Testis (tissue), 2 donors: ENCODE measurements at regions not wholly inside any gene's neighbourhood (a gene's known extent, or its start where the extent isn't known, plus 50 kb on each side); places are given as distances from the start of the nearest gene placed in this dataset.
"Not testable (repeated sequence)": the region's sequence is repeated elsewhere in the genome, so short reads cannot be mapped to it uniquely, and the experiment has no call there.

ENCODE experiments used
- DNase-seq: peaks from one replicate; pipeline ENCODE4 v3.0.0-alpha.2; 2019
- H3K27ac ChIP-seq, 2 donors: fragments of 200-600 bp; sonication (generic); one replicate each; pipeline ENCODE4 v1.5.1; 2019
- H3K27me3 ChIP-seq: fragments of 200-600 bp; sonication (generic); one replicate; pipeline ENCODE4 v1.5.1; 2019
- H3K36me3 ChIP-seq: fragments of 200-600 bp; sonication (generic); one replicate; pipeline ENCODE4 v1.5.1; 2017; ENCODE audit warnings: low read depth; ENCODE audit errors: missing control alignments
- H3K4me1 ChIP-seq: fragments of 200-600 bp; sonication (generic); one replicate; pipeline ENCODE4 v1.5.1; 2019
- H3K4me3 ChIP-seq, 2 donors: fragments of 200-600 bp; sonication (generic); one replicate each; pipeline ENCODE4 v1.5.1; 2017 to 2019
- H3K9me3 ChIP-seq: fragments of 200-600 bp; sonication (generic); one replicate; pipeline ENCODE4 v1.5.1; 2017
- CTCF ChIP-seq, 3 experiments: fragments of 450-650 bp in 2 of 3; fragments of 200-600 bp in 1 of 3; sonication (generic) in 1 of 3; IDR thresholded peaks; one replicate each; pipeline ENCODE4 v1.5.1; 2016 to 2019; ENCODE audit warnings: antibody characterized with exemption in 3 of 3, mild to moderate bottlenecking in 2 of 3, moderate library complexity in 1 of 3
- POLR2A ChIP-seq: fragments of 450-650 bp; IDR thresholded peaks from one replicate; pipeline ENCODE4 v1.6.1; 2017; ENCODE audit warnings: antibody characterized with exemption, mild to moderate bottlenecking, moderate library complexity
- WGBS, 2 donors: methylation state at CpG; one replicate each; pipeline ENCODE4 v1.1.5; 2018; 5-methylcytosine and 5-hydroxymethylcytosine counted together
- intact Hi-C: fragments of 100-400 bp; cut with DNase I; formaldehyde crosslinking; loops from one replicate; pipeline ENCODE4 v1.15.1; 2023; ENCODE audit warnings: low total_unique reads

DNA sequence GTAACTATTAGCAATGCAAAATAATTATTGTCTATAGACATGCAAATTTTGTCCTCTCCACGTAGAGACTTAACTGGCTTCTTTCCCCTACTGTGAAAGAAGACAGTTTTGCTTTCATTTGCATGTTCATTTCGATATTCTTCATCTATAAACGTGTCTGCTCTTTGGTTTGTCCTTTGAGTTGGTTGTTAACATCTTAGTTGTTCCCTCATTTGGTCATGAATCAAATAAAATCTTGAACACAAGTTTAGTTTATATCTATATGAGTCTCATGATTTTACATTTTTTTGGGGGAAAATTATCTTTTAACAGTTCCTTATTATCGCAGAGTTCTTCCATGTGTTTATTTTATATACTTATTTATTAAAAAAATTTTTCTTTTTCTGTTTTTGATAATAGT, 214.4 kb downstream of the UTP18 start:
- H3K4me1 ChIP-seq: no peaks in the 10 kb centered on the region
- H3K9me3 ChIP-seq: no peaks in the 10 kb centered on the region
- no peak overlapping the region for H3K4me3 ChIP-seq
- no peak for DNase-seq
- TF ChIP-seq POLR2A (no peak), CTCF (IDR thresholded peaks at IDR 0.05) (no peak)
- H3K27me3 ChIP-seq: no peaks in the 10 kb centered on the region
- H3K36me3 ChIP-seq: no peaks in the 10 kb centered on the region
- intact Hi-C loops: no loop called here
- H3K27ac ChIP-seq: no peak overlapping the region
- WGBS, 2 donors: 58 to 70% methylated on average over 4 of the region's 4 CpGs

DNA sequence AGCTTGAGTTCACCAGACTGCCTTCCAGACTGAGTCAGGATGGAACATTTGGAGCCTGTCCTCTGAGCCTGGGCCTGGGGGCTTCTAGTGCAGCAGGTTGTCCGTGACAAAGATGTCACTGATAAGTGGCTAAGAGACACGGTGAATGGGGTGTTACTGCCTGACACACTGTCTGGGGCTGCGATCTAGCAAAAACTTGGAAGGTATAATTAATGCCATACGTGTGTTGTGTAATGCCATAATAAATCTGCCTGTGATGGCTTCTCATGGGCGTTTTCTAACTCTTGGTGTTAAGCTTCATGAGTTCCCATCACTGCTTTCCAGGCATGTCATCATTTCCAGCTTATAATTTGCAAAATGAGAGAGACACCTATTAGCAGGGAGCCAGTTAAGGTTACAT, 215.4 kb downstream of the UTP18 start:
- Histone ChIP-seq H3K4me1 (no peaks in the 10 kb centered on the region), H3K27ac (no peak overlapping the region), H3K36me3 (no peaks in the 10 kb centered on the region), H3K27me3 (no peaks in the 10 kb centered on the region), H3K4me3 (no peak overlapping the region), H3K9me3 (no peaks in the 10 kb centered on the region)
- TF ChIP-seq POLR2A (no peak), CTCF (IDR thresholded peaks at IDR 0.05) (no peak)
- intact Hi-C loops: no loop called here
- 42 to 49% methylated on average over 5 of the region's 5 CpGs for WGBS, 2 donors
- DNase-seq: no peak

DNA sequence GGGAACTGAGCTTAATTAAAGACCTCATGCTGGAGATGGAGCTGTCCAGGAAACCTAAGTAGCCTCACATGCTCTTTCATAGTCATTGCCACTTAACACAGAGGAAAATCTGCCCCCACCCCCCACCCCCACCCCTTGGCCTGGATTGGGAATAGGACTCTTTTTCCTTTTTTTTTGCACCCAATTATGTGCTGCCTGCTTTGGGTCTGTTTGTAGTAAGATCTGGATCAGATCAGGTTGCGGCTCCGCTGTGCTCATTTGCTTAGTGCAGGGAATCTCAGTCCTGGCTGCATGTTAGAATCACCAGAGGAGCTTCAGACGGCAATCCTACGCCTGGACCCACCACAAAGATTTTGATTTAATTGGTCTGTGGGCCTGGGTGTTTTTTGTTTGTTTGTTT, 219.0 kb downstream of the UTP18 start:
- H3K27me3 ChIP-seq: no peaks in the 10 kb centered on the region
- DNase-seq: no peak
- H3K27ac ChIP-seq: no peak overlapping the region
- H3K36me3 ChIP-seq: no peaks in the 10 kb centered on the region
- intact Hi-C loops: no loop called here
- no peaks in the 10 kb centered on the region for H3K9me3 ChIP-seq
- no peak overlapping the region for H3K4me3 ChIP-seq
- 67 to 74% methylated on average over 4 of the region's 4 CpGs for WGBS, 2 donors
- no peak for TF ChIP-seq CTCF (IDR thresholded peaks at IDR 0.05)
- no peaks in the 10 kb centered on the region for H3K4me1 ChIP-seq

- intact Hi-C loops: no loop called here
- H3K36me3 ChIP-seq: no peaks in the 10 kb centered on the region
- no peak overlapping the region for H3K4me3 ChIP-seq
- TF ChIP-seq CTCF (IDR thresholded peaks at IDR 0.05) (no peak), POLR2A (no peak)
- H3K27ac ChIP-seq: no peak overlapping the region
- WGBS, 2 donors: 55 to 82% methylated on average over 2 of the region's 2 CpGs
- no peak for DNase-seq
- H3K27me3 ChIP-seq: no peaks in the 10 kb centered on the region
- H3K4me1 ChIP-seq: no peaks in the 10 kb centered on the region
- no peaks in the 10 kb centered on the region for H3K9me3 ChIP-seq
Measured at GRCh38 chr17:51481370-51481769, 221.0 kb downstream of the UTP18 start.

GRCh38 chr17:51482248-51482647, 221.9 kb downstream of the UTP18 start:
- intact Hi-C loops: not testable (repeated sequence)
- 94 to 100% methylated on average over 1 of the region's 1 CpG for WGBS, 2 donors

More at GRCh38 chr17:51482248-51482647, 221.9 kb downstream of the UTP18 start:
- not testable (repeated sequence) for H3K4me1 ChIP-seq, H3K9me3 ChIP-seq, H3K4me3 ChIP-seq, H3K27me3 ChIP-seq, DNase-seq, H3K36me3 ChIP-seq, H3K27ac ChIP-seq
